ENCODE measurements at regions not wholly inside any gene's neighbourhood (a gene's known extent, or its start where the extent isn't known, plus 50 kb on each side); places are given as distances from the start of the nearest gene placed in this dataset.
"Not testable (repeated sequence)": the region's sequence is repeated elsewhere in the genome, so short reads cannot be mapped to it uniquely, and the experiment has no call there.

- DNase-seq, result no peak
- Histone ChIP-seq H3K27me3 (replicated peaks) (peaks cover 29% of the 10 kb centered on the region), H3K4me3 (ENCODE audit: low read depth, low read length) (no peak overlapping the region), H3K27ac (no peak overlapping the region), H3K36me3 (replicated peaks) (no peaks in the 10 kb centered on the region)
- TF ChIP-seq CTCF (IDR thresholded peaks at IDR 0.05; ENCODE audit: low read depth, low read length, missing control alignments), result no peak
- in situ Hi-C loops (cut with HindIII; ENCODE audit: low pct_ligation_motif_present, low sequenced_read_pairs), result no loop called here
Observed at GRCh38 chr22:22166941-22167713, 77.5 kb upstream of the VPREB1 start.

- H3K4me3 ChIP-seq (ENCODE audit: low read depth, low read length), result no peak overlapping the region
- no peaks in the 10 kb centered on the region for H3K36me3 ChIP-seq (replicated peaks)
- H3K27ac ChIP-seq, result no peak overlapping the region
- in situ Hi-C loops (cut with HindIII; ENCODE audit: low pct_ligation_motif_present, low sequenced_read_pairs), result no loop called here
- H3K27me3 ChIP-seq (replicated peaks), result peaks cover 27% of the 10 kb centered on the region
- TF ChIP-seq CTCF (IDR thresholded peaks at IDR 0.05; ENCODE audit: low read depth, low read length, missing control alignments), result no peak
- no peak for DNase-seq
Observed at GRCh38 chr22:22165936-22166710, 78.5 kb upstream of the VPREB1 start.

GRCh38 chr22:22164541-22165272, 79.9 kb upstream of the VPREB1 start:
- H3K36me3 ChIP-seq (replicated peaks), result no peaks in the 10 kb centered on the region
- in situ Hi-C loops (cut with HindIII; ENCODE audit: low pct_ligation_motif_present, low sequenced_read_pairs), result no loop called here
- peaks cover 26% of the 10 kb centered on the region for H3K27me3 ChIP-seq (replicated peaks)
- no peak for TF ChIP-seq CTCF (IDR thresholded peaks at IDR 0.05; ENCODE audit: low read depth, low read length, missing control alignments)
- no peak for DNase-seq
- no peak overlapping the region for H3K4me3 ChIP-seq (ENCODE audit: low read depth, low read length)
- no peak overlapping the region for H3K27ac ChIP-seq

GRCh38 chr22:22161924-22162851, 82.4 kb upstream of the VPREB1 start:
- Histone ChIP-seq H3K36me3 (replicated peaks) (no peaks in the 10 kb centered on the region), H3K27me3 (replicated peaks) (peaks cover 20% of the 10 kb centered on the region), H3K27ac (no peak overlapping the region), H3K4me3 (ENCODE audit: low read depth, low read length) (no peak overlapping the region)
- no peak for DNase-seq
- in situ Hi-C loops (cut with HindIII; ENCODE audit: low pct_ligation_motif_present, low sequenced_read_pairs), result no loop called here
- no peak for TF ChIP-seq CTCF (IDR thresholded peaks at IDR 0.05; ENCODE audit: low read depth, low read length, missing control alignments)

- H3K27me3 ChIP-seq (replicated peaks), result peaks cover 20% of the 10 kb centered on the region
- DNase-seq; H3K4me3 ChIP-seq (ENCODE audit: low read depth, low read length); H3K36me3 ChIP-seq (replicated peaks); H3K27ac ChIP-seq; in situ Hi-C loops (cut with HindIII; ENCODE audit: low pct_ligation_motif_present, low sequenced_read_pairs): not testable (repeated sequence)
Observed at GRCh38 chr22:22160768-22161167, 83.8 kb upstream of the VPREB1 start.

All from brain microvascular endothelial cell (primary cell).